PC-9 (cell line): ENCODE measurements at regions not wholly inside any gene's neighbourhood (a gene's known extent, or its start where the extent isn't known, plus 50 kb on each side); places are given as distances from the start of the nearest gene placed in this dataset.

Source experiments
- BruUV-seq: library from RNA; stranded (reverse); fragments of 400-500 nt; replicated peaks from 2 replicates; lab custom pipeline; 2021; lab: Mats Ljungman, UMichigan
- CTCF ChIA-PET: fragments of 300-600 bp; sonication (Branson Sonifier 250); formaldehyde crosslinking; loops from one replicate; lab custom pipeline; 2022; ENCODE audit warnings: antibody characterized with exemption; lab: Charles Lee
- POLR2A ChIA-PET: fragments of 300-600 bp; sonication (Branson Sonifier 250); formaldehyde crosslinking; loops from one replicate; lab custom pipeline; 2022; ENCODE audit warnings: antibody characterized with exemption; ENCODE audit not compliant: unreplicated experiment; lab: Charles Lee
- DNase-seq, 2 experiments: peaks; one replicate each; pipeline versions ENCODE4 v3.0.0 to v3.0.0-alpha.2; 2015 to 2022; ENCODE audit warnings: mixed read lengths in 1 of 2
- H2AFZ ChIP-seq: fragments of 200-600 bp; sonication (generic); 2 replicates; pipeline ENCODE4 v1.8.1; 2017; ENCODE audit warnings: antibody characterized with exemption
- H3F3A ChIP-seq: fragments of 200-600 bp; sonication (generic); 2 replicates; pipeline ENCODE4 v1.8.1; 2017; ENCODE audit warnings: antibody characterized with exemption, mild to moderate bottlenecking, low read depth; ENCODE audit not compliant: insufficient read depth
- H3K27ac ChIP-seq: fragments of 200-600 bp; sonication (generic); 2 replicates; pipeline ENCODE4 v1.6.1; 2016; ENCODE audit warnings: mixed run types
- H3K27me3 ChIP-seq: fragments of 200-600 bp; sonication (generic); 2 replicates; pipeline ENCODE4 v1.6.1; 2016; ENCODE audit warnings: low read depth, mixed run types; ENCODE audit not compliant: insufficient read depth
- H3K36me3 ChIP-seq: fragments of 200-600 bp; sonication (generic); 2 replicates; pipeline ENCODE4 v1.6.1; 2016; ENCODE audit warnings: low read depth, mixed run types
- H3K4me1 ChIP-seq: fragments of 200-600 bp; sonication (generic); replicated peaks from 2 replicates; pipeline ENCODE4 v1.6.1; 2016; ENCODE audit warnings: mixed run types; ENCODE audit not compliant: insufficient read depth
- H3K4me2 ChIP-seq: fragments of 200-600 bp; sonication (generic); 2 replicates; pipeline ENCODE4 v1.6.1; 2017; ENCODE audit warnings: mixed run types
- H3K4me3 ChIP-seq: fragments of 200-600 bp; sonication (generic); 2 replicates; pipeline ENCODE4 v1.6.1; 2016; ENCODE audit warnings: mixed run types
- H3K79me2 ChIP-seq: fragments of 200-600 bp; sonication (generic); 2 replicates; pipeline ENCODE4 v1.6.1; 2017; ENCODE audit warnings: low read depth, mixed run types
- H3K9me2 ChIP-seq: fragments of 200-600 bp; sonication (generic); 2 replicates; pipeline ENCODE4 v1.8.1; 2017; ENCODE audit warnings: mild to moderate bottlenecking; ENCODE audit not compliant: insufficient read depth
- H3K9me3 ChIP-seq: fragments of 200-600 bp; sonication (generic); 2 replicates; pipeline ENCODE4 v1.8.1; 2016; ENCODE audit warnings: low read depth; ENCODE audit not compliant: insufficient read depth
- H4K20me1 ChIP-seq: fragments of 200-600 bp; sonication (generic); 2 replicates; pipeline ENCODE4 v1.8.1; 2017; ENCODE audit not compliant: insufficient read depth
- EZH2 ChIP-seq: fragments of 200-600 bp; sonication (generic); IDR thresholded peaks from 2 replicates; pipeline ENCODE4 v1.8.0; 2017; ENCODE audit warnings: antibody characterized with exemption, low read depth
- intact Hi-C: fragments of 100-400 bp; cut with micrococcal nuclease; formaldehyde crosslinking; loops from one replicate; pipeline ENCODE4 v1.10.0; 2022; ENCODE audit not compliant: unreplicated experiment
- TF ChIP-seq, protein P1 (sequence below): fragments of 200-600 bp; sonication (generic); conservative IDR thresholded peaks from 2 replicates; pipeline ENCODE4 v1.6.1; 2017; ENCODE audit warnings: mixed run types, antibody characterized with exemption, mild to moderate bottlenecking, moderate library complexity

GRCh38 chr6:54598787-54599313 lies 247.7 kb upstream of the FAM83B start:
- H3K27ac ChIP-seq, result no peak overlapping the region
- no peak overlapping the region for H2AFZ ChIP-seq
- BruUV-seq, result no TSS peak
- H3K4me1 ChIP-seq, result no peaks in the 10 kb centered on the region
- peaks cover 5% of the 10 kb centered on the region; the same call in 1 of the 2 replicates for H3K9me2 ChIP-seq
- no peak overlapping the region for H3K4me2 ChIP-seq
- CTCF ChIA-PET, result no interaction called here
- no peak overlapping the region for H3K4me3 ChIP-seq
- DNase-seq, result no peak
- intact Hi-C loops, result no loop called here
- POLR2A ChIA-PET, result no interaction called here
- H3K9me3 ChIP-seq, result no peaks in the 10 kb centered on the region
- no peaks in the 10 kb centered on the region for H3K79me2 ChIP-seq
- H4K20me1 ChIP-seq, result no peaks in the 10 kb centered on the region
- TF ChIP-seq, protein P1, sequence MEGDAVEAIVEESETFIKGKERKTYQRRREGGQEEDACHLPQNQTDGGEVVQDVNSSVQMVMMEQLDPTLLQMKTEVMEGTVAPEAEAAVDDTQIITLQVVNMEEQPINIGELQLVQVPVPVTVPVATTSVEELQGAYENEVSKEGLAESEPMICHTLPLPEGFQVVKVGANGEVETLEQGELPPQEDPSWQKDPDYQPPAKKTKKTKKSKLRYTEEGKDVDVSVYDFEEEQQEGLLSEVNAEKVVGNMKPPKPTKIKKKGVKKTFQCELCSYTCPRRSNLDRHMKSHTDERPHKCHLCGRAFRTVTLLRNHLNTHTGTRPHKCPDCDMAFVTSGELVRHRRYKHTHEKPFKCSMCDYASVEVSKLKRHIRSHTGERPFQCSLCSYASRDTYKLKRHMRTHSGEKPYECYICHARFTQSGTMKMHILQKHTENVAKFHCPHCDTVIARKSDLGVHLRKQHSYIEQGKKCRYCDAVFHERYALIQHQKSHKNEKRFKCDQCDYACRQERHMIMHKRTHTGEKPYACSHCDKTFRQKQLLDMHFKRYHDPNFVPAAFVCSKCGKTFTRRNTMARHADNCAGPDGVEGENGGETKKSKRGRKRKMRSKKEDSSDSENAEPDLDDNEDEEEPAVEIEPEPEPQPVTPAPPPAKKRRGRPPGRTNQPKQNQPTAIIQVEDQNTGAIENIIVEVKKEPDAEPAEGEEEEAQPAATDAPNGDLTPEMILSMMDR, result no peak
- no peak for TF ChIP-seq EZH2
- H3K27me3 ChIP-seq, result no peaks in the 10 kb centered on the region
- no peaks in the 10 kb centered on the region for H3K36me3 ChIP-seq
- no peaks in the 10 kb centered on the region for H3F3A ChIP-seq

- Histone ChIP-seq H4K20me1 (no peaks in the 10 kb centered on the region), H3K4me2 (no peak overlapping the region), H3K4me1 (no peaks in the 10 kb centered on the region), H2AFZ (no peak overlapping the region), H3K9me3 (no peaks in the 10 kb centered on the region), H3K27ac (no peak overlapping the region), H3K9me2 (peaks cover 5% of the 10 kb centered on the region; the same call in 1 of the 2 replicates), H3F3A (no peaks in the 10 kb centered on the region), H3K27me3 (no peaks in the 10 kb centered on the region), H3K79me2 (no peaks in the 10 kb centered on the region), H3K4me3 (no peak overlapping the region), H3K36me3 (no peaks in the 10 kb centered on the region)
- no peak for TF ChIP-seq EZH2
- TF ChIP-seq, protein P1, result no peak
- DNase-seq, result no peak
- CTCF ChIA-PET, result no interaction called here
- POLR2A ChIA-PET, result no interaction called here
- BruUV-seq, result no TSS peak
- intact Hi-C loops, result no loop called here
These were observed 244.8 kb upstream of the FAM83B start for GRCh38 chr6:54601600-54602300.

DNA sequence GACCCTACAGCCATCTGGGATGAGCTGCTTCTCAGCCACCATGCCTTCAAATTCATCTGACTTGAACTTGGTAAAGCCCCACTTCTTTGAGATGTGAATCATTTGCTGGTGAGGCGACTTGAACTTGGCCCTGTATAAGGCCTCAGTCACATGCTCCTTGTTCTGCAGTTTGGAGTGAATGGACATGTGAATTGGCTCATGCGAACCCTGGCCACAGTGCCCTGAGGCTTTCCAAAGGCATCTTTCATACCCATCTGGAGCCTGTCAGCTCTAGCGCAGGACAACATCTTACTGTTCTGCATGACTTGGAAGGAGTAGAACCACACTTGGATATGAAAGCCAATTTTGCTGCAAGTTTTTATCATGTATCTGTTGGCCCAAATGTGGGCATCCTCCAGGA lies 244.0 kb upstream of the FAM83B start:
- Histone ChIP-seq H2AFZ (no peak overlapping the region), H3K9me3 (no peaks in the 10 kb centered on the region), H3K36me3 (no peaks in the 10 kb centered on the region), H3K27ac (no peak overlapping the region), H3K79me2 (no peaks in the 10 kb centered on the region), H4K20me1 (no peaks in the 10 kb centered on the region), H3K4me1 (no peaks in the 10 kb centered on the region), H3K27me3 (no peaks in the 10 kb centered on the region), H3K4me3 (no peak overlapping the region), H3K4me2 (no peak overlapping the region), H3K9me2 (peaks cover 5% of the 10 kb centered on the region; the same call in 1 of the 2 replicates), H3F3A (no peaks in the 10 kb centered on the region)
- CTCF ChIA-PET, result no interaction called here
- POLR2A ChIA-PET, result interaction anchor here (0.6 kb wide), 1 partner anchor 21 kb away, joined by 4 read pairs; no protein-coding TSS in a partner anchor
- BruUV-seq, result no TSS peak
- TF ChIP-seq, protein P1, result no peak
- TF ChIP-seq EZH2, result no peak
- no peak for DNase-seq
- intact Hi-C loops, result no loop called here
